GM12891 (cell line): ENCODE measurements at regions not wholly inside any gene's neighbourhood (a gene's known extent, or its start where the extent isn't known, plus 50 kb on each side); places are given as distances from the start of the nearest gene placed in this dataset.

Experiments
- PAX5 ChIP-seq: IDR thresholded peaks from 2 replicates; pipeline ENCODE4 v1.6.1; 2011; ENCODE audit warnings: low read length, moderate library complexity, mild to moderate bottlenecking; ENCODE audit not compliant: insufficient read depth, severe bottlenecking
- POLR2A ChIP-seq: IDR thresholded peaks from 2 replicates; pipeline ENCODE4 v1.6.1; 2011; ENCODE audit warnings: low read depth, low read length, control low read depth
- POLR2AphosphoS5 ChIP-seq: IDR thresholded peaks from 2 replicates; pipeline ENCODE4 v1.6.1; 2011; ENCODE audit warnings: low read depth, low read length, control low read depth
- TAF1 ChIP-seq: IDR thresholded peaks from 2 replicates; pipeline ENCODE4 v1.6.1; 2011; ENCODE audit warnings: low read depth, low read length, control low read depth

DNA sequence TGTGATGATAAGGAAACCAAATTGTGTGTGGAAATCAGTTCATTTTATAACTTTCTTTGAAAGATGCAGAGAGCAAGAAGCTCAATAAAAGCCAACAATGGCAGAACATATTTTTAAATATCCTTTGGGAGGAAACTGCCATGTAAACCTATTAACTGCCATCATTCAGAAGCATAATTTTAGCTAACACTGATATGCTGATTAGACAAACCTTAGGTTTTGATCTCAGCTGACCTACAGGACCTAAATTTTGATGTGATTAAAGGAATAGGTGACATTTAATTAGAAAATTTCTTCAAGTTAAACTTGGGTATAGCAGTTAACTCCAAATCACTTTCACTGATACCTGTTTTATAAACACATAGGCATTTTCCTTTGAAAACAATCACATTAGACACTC is 187.1 kb downstream of the TFAP2B start:
- no peak for TF ChIP-seq POLR2A
- TF ChIP-seq POLR2AphosphoS5, result no peak
- no peak for TF ChIP-seq PAX5
- TF ChIP-seq TAF1, result no peak
